ENCODE measurements at regions not wholly inside any gene's neighbourhood (a gene's known extent, or its start where the extent isn't known, plus 50 kb on each side); places are given as distances from the start of the nearest gene placed in this dataset.

DNA sequence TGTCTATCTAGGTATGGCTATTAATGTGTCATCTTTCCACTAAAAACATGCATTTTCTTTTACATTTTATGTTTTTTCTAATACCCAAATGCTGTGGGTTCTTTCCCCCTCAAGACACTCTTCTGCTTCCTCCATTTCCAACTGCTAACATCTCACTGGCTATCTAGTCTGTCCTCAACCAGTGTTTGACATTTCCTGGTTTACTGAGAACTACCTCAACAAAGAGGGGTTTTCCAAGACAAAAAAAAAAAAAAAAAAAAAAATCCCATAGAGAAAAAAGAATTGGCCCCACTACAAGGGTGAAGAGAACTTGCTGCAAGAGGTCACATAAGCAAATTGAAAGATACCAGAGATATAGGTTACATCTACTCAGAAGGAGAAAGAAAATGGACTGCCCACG is 359.7 kb downstream of the CRPPA start:
- DNase-seq (ENCODE audit: low read depth in 2 of 2) = no peak

- DNase-seq (ENCODE audit: low read depth in 2 of 2) = no peak
Observed at GRCh38 chr7:16061011-16061410, 360.3 kb downstream of the CRPPA start.

GRCh38 chr7:16060502-16060901 is 360.8 kb downstream of the CRPPA start:
- no peak for DNase-seq (ENCODE audit: low read depth in 2 of 2)

DNA sequence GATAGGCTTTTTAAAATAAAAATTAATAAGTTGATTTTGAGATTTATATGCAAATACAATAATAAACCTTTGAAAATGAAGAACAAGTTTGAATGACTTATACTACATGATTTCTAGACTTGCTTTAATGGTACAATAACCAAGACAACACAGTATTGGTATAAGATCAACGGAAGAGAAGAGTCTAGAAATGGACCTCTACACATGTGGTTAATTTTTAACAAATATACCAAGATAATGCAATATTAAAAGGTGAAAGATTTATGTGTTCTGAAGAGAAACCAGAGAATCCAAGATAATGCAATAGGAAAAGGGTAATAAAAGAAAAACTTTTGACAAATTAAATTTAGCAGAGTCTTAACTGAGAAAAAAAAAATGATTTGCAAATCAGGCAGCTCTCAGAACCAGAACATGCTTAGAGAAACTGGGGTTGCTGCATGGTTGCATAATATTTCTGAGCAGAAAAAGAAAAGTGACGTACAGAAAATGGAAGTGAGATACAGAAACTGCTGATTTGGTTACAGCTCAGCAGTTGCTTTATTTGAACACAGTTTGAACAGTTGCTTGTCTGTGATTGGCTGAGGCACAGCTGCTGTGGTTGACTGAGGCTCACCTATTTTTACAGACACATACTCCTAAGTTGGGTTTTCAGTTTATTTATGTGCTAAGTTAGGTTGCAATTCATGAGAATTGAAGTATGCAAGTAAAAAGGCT is 365.9 kb downstream of the CRPPA start:
- no peak for DNase-seq (ENCODE audit: low read depth in 2 of 2)

DNA sequence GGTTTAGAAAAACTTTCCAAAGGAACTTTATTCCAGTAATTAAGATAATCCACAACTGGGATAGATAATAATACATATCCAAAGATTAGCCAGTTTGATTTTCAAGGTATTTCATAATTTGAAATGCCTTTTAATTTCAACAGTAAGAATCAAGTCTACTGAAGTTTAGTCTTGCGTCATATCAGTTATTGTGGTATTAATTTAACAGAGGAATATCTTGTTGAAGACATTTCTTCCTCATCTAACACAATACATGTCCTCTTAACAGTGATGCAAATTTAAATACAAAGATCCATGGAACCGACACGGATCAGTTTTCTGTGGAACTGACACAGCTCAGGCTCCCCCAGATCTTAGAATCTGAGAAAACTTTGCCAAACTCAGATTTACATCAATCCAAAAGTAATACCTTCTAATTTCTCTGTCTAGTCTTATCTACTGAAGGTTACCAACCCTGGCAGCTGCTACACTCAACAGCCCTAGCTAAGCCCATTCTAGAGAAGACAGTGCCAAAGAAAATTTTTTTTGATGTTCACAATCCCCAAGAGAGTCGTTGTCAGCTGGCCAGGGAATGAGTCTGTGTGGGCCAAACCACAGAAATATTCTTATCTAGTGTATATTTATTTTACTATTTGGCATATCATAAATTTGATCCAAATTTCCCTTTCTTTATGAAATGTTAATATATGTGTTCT is 365.2 kb upstream of the MEOX2 start:
- DNase-seq (ENCODE audit: low read depth in 2 of 2) = no peak

GRCh38 chr7:16046041-16046440 is 359.6 kb upstream of the MEOX2 start:
- DNase-seq (ENCODE audit: low read depth in 2 of 2) = no peak

DNA sequence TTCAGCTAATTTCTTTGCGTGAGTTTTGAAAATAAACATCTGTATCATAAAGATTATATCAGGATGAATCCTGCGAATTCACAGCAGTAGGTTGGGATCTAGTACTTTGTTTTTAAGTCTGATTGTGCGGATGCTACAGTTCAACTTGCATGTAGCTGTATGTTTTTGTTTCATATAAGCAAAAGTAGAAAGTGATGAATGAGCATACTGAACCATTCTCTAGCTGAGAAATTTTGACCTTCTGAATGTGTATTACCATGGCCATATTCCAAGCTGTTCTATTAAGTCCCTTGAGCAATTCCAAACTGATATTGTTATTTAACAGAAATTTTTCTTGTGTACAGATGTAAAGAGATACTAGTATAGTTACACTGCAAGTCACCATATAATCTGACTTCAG is 358.8 kb upstream of the MEOX2 start:
- no peak for DNase-seq (ENCODE audit: low read depth in 2 of 2)

GRCh38 chr7:16044645-16045044 is 358.2 kb upstream of the MEOX2 start:
- DNase-seq (ENCODE audit: low read depth in 2 of 2) = no peak

GRCh38 chr7:16040346-16040745 is 353.9 kb upstream of the MEOX2 start:
- DNase-seq (ENCODE audit: low read depth in 2 of 2) = no peak

DNA sequence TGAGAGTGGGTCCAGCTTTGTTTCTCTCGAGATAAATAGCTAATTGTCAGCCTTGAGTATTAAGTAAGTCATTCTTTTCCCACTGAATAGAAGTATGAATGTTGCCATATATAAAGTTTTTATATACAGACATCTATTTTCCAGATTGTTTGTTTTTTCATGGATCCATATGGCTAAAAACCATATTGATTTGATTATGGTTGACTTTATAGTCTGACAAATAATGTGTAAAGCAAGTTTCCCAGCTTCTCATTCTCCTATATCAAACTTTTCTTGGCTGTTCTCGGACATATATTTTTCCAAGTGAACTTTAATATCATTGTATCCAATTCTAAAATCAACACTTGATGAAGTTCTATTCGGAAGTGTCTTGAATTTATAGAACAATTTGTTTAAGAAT is 352.4 kb upstream of the MEOX2 start:
- DNase-seq (ENCODE audit: low read depth in 2 of 2) = no peak

GRCh38 chr7:16035392-16035791 is 348.9 kb upstream of the MEOX2 start:
- DNase-seq (ENCODE audit: low read depth in 2 of 2) = no peak

- DNase-seq (ENCODE audit: low read depth in 2 of 2) = no peak
Observed at GRCh38 chr7:16034866-16035265, 348.4 kb upstream of the MEOX2 start.

GRCh38 chr7:16034353-16034752 is 347.9 kb upstream of the MEOX2 start:
- no peak for DNase-seq (ENCODE audit: low read depth in 2 of 2)

GRCh38 chr7:16033233-16033632 is 346.8 kb upstream of the MEOX2 start:
- no peak for DNase-seq (ENCODE audit: low read depth in 2 of 2)

DNA sequence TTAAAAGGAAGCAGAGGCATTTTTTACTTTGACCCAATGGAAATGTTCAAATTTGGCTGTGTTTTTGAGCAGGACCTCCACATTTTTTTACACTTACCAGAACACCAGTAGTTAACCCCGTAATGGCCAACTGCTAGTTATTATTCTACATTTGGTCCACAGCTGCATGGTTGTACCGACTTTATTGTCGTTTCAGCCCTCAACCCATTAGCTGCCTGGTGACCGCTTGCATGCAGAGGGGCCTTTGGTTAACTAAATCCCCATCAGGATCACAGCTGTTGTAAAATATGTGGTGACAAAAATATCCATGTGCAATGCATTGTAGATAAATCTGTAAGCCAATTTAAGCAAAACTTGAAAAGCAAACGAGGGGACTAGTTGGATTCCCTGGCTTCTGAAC is 342.2 kb upstream of the MEOX2 start:
- no peak for DNase-seq (ENCODE audit: low read depth in 2 of 2)

GRCh38 chr7:16028103-16028502 is 341.6 kb upstream of the MEOX2 start:
- no peak for DNase-seq (ENCODE audit: low read depth in 2 of 2)

- no peak for DNase-seq (ENCODE audit: low read depth in 2 of 2)
Observed at GRCh38 chr7:16027396-16027795, 340.9 kb upstream of the MEOX2 start.

DNA sequence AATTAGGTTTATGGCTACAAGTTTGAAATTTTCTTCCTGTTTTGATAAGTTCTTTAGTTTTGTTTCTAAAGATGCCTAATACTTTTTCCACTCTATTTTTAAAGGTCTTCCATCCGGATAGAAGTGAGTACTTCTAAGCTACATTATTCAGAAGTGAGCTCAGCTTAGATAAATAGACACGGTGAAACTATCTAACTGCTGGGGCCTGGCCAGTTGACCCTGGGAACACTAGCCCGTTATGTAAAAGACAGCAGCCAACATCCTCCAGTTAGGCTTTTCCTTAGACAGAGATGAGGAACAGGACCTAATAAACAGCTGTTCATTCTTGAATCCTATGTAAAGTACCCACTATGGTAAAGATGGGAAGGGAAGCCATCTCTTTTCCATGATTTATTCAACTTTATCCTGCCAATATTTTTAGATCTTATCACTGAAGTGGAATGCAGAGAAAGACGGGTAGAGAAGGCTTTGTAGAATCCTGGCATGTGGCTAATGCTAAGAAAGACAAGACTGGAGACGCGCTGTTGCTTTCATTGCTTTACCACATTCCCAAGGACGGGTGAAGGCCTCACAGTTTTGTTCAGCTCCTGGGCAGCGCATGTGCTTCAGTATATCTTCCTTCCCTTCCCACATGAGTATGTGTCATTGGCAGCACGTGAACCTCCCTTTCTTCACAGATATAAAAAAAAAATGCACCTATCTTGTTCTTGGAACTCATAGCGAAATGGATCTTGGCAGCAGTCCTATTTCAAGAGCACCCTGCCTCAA is 340.0 kb upstream of the MEOX2 start:
- DNase-seq (ENCODE audit: low read depth in 2 of 2) = no peak

DNA sequence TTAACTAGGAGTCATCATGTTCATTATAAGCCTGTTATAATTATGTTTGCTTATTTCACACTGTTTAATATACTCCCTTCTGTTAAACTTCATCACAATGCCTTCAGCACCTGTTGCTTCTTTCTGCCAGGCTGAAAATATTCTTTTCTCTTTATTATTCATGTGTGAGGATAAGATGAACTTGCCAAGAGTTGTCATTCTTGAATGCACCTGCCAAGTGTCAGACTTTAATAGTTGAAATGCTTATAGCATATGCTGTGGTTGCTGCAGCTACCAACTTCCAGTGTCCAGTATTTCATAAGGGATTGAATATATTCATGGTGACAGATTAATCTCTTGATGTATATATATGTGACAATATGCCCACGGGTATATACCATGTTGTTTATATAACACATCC is 339.2 kb upstream of the MEOX2 start:
- DNase-seq (ENCODE audit: low read depth in 2 of 2) = no peak

DNA sequence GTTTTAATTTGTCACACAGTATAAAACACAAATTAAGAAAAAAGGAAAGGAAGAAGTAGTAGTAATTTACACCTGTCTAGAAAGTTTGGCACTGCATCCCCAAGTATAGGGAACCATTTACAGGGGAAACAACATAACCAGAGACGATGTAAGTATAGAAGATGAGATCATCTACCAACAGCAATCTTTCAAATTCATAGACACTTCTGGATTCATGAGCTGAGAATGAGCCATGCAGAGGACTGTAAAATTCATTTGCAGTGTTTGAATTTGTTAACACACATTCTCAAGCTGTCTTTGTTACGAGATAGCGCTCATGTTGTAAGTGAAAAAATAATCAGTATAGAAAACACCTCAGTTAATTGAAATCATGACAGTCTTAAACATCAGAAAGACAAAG is 337.0 kb upstream of the MEOX2 start:
- DNase-seq (ENCODE audit: low read depth in 2 of 2) = no peak

DNA sequence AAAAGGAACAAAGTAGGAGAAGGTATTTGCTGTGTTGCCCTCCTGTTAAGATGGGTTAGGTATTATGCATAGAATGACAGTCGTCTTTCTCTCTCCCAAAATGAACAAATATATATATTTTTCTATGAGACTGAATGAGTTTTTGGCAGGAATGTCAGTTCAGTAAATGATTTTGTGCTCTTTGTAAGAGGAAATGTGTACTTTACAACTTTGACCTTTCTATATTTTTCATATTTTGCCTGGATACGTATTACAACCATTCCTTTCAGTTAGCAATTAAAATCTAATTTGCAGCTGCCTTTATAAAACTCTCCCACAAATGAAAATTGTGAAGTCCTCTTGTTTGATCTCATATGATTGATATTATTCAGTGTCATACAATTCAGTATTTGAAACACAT is 336.6 kb upstream of the MEOX2 start:
- DNase-seq (ENCODE audit: low read depth in 2 of 2) = no peak

DNA sequence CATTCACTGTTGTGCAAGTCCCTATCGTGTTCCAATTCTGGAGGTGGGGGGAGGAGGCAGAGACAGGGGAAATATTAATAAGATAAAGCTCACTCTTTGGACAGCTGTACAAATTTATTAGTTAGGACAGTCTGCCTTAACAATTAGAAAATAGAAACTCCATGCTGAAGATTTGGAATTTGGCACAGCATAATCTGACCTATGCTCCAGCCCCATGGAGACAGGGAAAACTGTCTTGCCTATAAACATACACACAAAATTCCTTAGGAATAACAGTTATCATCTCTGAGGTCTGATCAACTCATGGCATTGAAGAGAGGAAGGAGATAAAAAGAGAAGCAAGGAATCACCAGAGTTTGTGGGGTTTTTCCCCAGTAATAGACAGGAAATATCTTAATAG is 335.4 kb upstream of the MEOX2 start:
- DNase-seq (ENCODE audit: low read depth in 2 of 2) = no peak

DNA sequence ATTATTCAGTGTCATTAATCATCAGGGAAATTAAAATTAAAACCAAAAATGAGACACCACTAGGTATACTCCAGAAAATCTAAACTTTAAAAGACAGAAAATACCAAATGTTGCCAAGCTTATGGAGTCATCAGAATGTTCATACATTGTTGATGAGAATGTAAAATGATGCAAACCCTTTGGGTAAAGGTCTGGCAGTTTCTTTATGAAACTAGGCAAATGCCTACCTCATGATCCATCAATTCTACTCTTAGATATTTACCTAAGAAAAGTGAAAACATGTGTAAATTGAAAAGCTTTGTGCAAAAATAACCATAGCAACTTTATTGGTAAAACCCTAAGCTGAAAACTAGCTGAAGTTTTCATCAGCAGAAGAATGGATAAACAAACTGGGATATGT is 329.5 kb upstream of the MEOX2 start:
- no peak for DNase-seq (ENCODE audit: low read depth in 2 of 2)

All from activated CD8-positive, alpha-beta memory T cell treated with anti-CD3 and anti-CD28 coated beads for 4 hours (primary cell).